Stimulated activated CD4-positive, alpha-beta T cell treated with anti-CD3 and anti-CD28 coated beads, Interleukin-4, amount 100 ng/mL, for 1 hour (primary cell): ENCODE measurements at regions not wholly inside any gene's neighbourhood (a gene's known extent, or its start where the extent isn't known, plus 50 kb on each side); places are given as distances from the start of the nearest gene placed in this dataset.

Source experiments
- DNase-seq: peaks from one replicate; pipeline ENCODE4 v3.0.0-alpha.2; 2020

- DNase-seq, result peak; percentile 92
These were observed 123.3 kb upstream of the GADD45A start for GRCh38 chr1:67561704-67562113.

- no peak for DNase-seq
These were observed 121.3 kb upstream of the GADD45A start for GRCh38 chr1:67563684-67564083.

- DNase-seq, result no peak
These were observed 120.8 kb upstream of the GADD45A start for GRCh38 chr1:67564193-67564592.

- DNase-seq, result no peak
These were observed 118.1 kb upstream of the GADD45A start for GRCh38 chr1:67566803-67567377.

GRCh38 chr1:67570486-67571143 is 114.4 kb upstream of the GADD45A start:
- no peak for DNase-seq

GRCh38 chr1:67571406-67571805 is 113.6 kb upstream of the GADD45A start:
- DNase-seq, result no peak

- no peak for DNase-seq
These were observed 113.0 kb upstream of the GADD45A start for GRCh38 chr1:67571901-67572593.

- no peak for DNase-seq
These were observed 112.3 kb upstream of the GADD45A start for GRCh38 chr1:67572594-67573221.

- no peak for DNase-seq
These were observed 111.6 kb upstream of the GADD45A start for GRCh38 chr1:67573311-67573872.

GRCh38 chr1:67574221-67574620 is 110.8 kb upstream of the GADD45A start:
- no peak for DNase-seq

GRCh38 chr1:67575861-67576260 is 109.1 kb upstream of the GADD45A start:
- no peak for DNase-seq

- DNase-seq, result no peak
These were observed 108.5 kb upstream of the GADD45A start for GRCh38 chr1:67576474-67576873.

- no peak for DNase-seq
These were observed 107.4 kb upstream of the GADD45A start for GRCh38 chr1:67577646-67578045.

GRCh38 chr1:67578397-67579020 is 106.5 kb upstream of the GADD45A start:
- no peak for DNase-seq

GRCh38 chr1:67579623-67580394 is 105.2 kb upstream of the GADD45A start:
- no peak for DNase-seq

- DNase-seq, result no peak
These were observed 104.2 kb upstream of the GADD45A start for GRCh38 chr1:67580691-67581403.

GRCh38 chr1:67582625-67583461 is 102.2 kb upstream of the GADD45A start:
- no peak for DNase-seq

- DNase-seq, result no peak
These were observed 101.5 kb upstream of the GADD45A start for GRCh38 chr1:67583462-67583950.

- DNase-seq, result no peak
These were observed 100.1 kb upstream of the GADD45A start for GRCh38 chr1:67584938-67585337.

- no peak for DNase-seq
These were observed 98.4 kb upstream of the GADD45A start for GRCh38 chr1:67586596-67586995.
